HG02759 (cell line): ENCODE measurements at regions not wholly inside any gene's neighbourhood (a gene's known extent, or its start where the extent isn't known, plus 50 kb on each side); places are given as distances from the start of the nearest gene placed in this dataset.
A peak's percentile ranks its signal among the peaks of the same experiment; 100 is the strongest.
"Not testable (repeated sequence)": the region's sequence is repeated elsewhere in the genome, so short reads cannot be mapped to it uniquely, and the experiment has no call there.

Source experiments
- ATAC-seq: cut with Tn5 transposase; IDR thresholded peaks from one replicate; pipeline ENCODE4 v1.9.1; 2021; ENCODE audit warnings: mild to moderate bottlenecking, moderate library complexity; ENCODE audit not compliant: unreplicated experiment

DNA sequence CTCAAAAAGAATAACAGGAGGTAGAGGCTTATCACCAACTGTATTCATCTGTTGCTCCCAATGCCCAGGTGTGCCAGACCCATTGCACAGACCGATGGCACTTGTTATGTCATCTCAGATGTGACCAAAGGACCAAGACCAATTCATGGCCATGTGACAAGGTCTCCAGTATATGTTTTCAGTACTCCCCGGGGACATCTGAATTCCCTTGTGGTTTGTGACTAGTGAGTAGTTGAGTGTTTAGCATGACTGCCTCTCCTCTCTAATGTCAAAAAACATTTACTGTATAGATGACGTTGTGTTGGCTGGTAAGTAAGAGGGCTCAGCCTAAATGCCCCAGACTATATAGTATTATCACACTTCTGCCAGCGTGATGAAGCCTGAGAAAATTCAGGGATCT lies 202.1 kb upstream of the SMIM30 start:
- no peak for ATAC-seq

DNA sequence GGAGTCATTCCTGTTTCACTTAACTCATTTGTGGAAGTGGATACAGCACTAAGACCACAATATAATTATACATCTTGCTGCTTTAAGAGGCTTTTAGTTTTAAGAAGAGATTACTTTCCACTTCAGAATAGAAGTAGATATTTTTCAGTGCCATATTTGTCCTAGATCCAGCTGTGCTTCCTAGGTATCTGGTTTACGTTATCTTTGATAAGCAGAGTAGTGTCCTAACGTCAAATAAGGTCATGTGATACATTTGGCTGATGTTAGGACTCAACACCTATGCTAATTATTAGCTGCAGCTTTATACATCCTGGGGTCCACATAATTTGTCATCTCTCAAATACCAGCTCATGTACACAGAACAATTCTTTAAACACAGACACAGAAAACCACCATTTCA lies 196.2 kb upstream of the SMIM30 start:
- no peak for ATAC-seq

DNA sequence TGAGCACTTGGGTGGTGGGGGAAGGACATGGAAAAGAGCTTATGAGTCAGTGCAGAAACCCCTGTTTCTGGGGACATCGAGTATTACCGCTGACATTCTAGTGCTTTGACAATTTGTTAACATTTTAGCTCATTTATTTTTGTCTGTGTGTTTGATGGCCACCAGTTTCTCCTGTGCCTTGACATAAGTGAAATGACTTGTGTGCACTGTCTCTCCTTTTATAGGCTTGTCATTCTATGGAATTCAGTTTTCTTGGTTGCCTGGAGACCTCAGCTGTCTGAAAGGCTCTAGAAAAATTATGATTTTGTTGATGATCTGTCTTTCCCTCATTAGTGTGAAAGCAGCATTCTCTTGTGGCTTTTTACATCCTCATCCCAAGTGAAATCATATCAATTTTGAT lies 190.0 kb upstream of the SMIM30 start:
- no peak for ATAC-seq

DNA sequence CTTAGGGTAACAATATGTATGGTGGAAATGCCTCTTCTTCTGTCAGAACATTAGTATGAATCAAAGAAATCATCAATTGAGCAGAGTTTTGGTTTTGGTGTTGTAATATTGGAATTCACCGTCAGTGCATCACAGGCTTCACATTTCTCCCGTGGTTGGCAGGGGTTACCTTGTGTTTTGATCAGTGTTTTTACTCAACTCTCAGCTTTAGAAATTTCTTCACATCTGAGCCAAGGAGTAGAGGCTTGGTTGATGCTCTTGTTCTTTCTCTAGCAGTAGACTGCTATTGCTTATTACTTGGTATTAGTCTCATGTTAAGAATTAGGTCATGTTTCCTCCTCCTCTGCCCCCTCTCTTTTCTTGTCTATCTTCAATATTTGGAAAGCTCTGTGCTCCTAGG lies 188.8 kb upstream of the SMIM30 start:
- no peak for ATAC-seq

DNA sequence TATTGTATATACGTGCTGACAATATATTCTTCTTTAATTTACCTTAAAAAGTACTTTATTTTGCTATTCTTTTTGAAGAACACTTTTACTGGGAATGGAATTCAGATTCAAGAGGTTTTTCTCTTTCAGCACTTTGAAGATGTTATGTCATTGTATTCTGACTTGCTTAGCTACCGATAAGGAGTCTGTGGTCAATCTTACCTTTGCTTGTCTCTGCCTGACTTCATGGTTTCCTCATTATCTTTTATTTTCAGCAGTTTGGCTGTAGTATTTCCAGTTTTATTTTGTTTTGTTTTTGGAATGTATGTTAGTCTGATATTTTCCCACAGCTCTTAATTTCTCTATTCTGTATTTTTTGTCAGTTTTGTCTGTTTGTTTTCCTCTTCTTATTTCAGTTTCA lies 187.9 kb upstream of the SMIM30 start:
- no peak for ATAC-seq

DNA sequence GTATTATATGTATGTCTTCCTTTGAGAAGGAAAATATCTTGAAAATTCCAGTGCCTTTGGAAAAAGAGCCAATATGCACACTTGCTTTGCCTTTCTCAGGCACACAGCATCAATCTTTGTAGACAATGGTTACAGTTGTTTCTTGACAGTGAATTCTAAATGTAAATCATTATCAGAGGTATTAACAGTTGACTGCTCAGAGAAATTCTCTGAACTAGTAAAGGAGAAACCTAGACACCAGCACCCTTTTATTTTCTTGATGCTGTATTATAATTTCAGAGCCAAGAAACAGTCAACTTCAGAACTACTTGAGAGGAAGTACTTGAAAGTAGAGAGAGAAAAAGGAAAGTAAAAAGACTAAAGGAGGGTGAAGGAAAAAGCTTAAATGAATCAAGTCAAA lies 185.8 kb upstream of the SMIM30 start:
- no peak for ATAC-seq

DNA sequence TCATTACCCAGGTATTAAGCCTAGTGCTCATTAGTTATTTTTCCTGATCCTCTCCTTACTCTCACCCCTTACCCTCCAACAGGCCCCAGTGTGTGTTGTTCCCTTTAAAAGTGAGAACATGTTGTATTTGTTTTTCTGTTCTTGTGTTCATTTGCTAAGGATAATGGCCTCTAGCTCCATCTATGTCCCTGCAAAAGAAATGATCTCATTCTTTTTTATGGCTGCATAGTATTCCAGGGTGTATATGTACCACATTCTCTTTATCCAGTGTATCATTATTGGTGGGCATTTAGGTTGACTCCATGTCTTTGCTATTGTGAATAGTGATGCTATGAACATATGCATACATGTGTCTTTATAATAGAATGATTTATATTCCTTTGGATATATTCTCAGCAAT lies 185.0 kb upstream of the SMIM30 start:
- ATAC-seq, result not testable (repeated sequence)

DNA sequence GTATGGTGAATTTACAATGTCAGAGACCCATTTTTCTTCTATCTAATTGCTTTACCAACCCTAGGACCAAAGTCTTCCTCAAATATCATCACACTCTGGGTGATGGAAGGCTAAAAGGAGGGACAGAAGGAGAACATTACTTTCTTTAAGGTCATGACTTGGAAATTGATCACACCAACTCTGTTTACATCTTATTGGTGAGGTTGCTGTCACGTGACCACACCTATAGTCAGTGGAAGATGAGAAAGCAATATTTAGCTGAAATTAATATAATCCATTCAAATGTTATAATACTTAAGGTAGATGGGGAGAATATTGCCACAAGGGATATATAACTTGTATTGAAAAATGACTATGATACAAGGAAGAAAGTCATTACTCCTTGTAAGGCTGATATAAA lies 183.6 kb upstream of the SMIM30 start:
- ATAC-seq, result no peak

DNA sequence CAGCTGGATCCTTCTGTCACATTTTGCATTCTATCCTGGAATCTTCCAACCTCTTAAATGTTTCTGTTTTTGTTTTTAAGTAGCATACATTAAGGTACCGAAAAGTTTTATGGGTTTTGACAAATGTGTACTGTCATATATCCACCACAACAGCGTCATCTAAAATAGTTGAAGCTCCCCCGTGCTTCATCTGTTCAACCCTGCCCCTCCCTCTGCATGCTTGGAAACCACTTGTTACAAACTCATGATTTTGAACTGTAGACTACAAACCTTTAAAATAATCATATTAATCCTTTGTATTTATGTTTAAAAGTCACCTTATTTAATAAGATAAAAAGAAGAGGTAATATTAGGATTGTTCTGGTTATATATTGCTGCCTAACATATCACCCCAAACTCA lies 182.8 kb upstream of the SMIM30 start:
- ATAC-seq, result no peak

DNA sequence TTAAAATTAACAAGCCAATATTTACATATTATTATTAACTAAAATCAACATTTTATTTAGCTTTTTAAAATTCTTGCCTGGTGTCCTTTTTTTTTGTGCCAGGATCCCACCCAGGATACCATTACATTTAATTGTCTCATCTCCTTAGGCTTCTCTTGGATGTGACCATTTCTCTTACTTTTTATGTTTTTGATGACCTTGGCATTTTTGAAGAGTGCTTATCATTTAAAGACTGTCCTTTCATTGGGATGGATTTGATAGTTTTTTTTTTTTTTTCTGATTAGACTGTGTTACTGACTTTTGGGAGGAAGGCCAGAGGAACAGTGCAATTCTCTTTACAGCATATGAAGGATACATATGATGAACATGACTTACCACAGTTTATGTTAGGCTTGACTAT lies 181.4 kb upstream of the SMIM30 start:
- ATAC-seq, result no peak

DNA sequence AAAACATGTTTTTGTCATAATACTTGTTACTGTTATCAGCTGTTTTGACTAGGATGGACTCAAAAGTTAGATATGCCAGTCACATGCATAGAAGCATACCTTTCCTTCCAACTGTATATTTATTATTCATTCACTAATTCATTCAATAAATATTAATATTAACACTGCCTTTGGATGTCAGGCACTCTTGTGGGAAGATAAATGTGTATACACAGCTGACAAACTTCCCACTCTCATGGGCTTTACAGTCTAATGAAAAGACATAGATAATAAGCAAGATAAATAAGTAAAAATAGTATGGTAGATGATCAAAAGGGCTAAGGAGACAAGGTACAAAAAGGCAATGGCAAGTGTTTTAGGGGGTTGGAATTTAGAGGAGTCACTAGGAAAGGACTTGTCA lies 180.1 kb upstream of the SMIM30 start:
- no peak for ATAC-seq

DNA sequence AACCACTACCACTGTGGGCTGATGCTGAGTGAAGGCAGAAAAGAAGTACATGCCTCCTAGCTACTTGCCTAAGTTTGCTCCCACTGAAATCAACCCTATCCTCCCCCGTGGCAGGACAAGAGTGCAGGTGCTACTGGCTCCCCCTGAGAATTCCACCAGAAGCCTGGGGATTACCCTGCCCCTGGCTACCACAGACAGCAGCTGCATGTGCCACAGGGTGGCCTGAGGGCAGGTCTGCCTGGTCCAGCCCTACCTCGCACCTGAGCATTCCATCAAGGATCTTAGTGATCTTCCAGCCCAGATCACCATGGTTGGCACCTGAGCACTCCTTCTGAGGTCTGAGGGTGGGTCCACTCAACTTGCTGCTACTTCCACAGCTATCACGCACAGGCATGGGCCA lies 176.4 kb upstream of the SMIM30 start:
- ATAC-seq, result no peak

DNA sequence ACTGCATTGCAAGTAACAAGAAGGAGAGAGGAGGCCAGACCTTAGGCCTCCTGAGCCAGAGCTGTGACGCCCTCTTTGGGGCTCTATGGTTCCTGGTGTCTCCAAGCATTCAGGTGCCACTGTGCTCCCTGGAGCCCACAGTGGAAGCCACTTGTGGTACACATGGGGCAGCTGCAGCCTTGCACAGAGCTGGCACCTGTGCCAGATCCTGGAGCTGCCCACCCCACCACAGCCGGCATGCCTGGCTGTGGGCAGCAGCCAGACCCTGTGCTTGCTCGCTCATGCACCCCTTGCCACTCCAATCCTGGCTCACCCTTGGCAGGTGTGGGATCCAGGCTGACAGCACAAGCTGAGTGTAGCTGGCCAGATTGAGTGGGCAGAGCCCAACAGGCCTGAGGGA lies 173.8 kb upstream of the SMIM30 start:
- no peak for ATAC-seq

DNA sequence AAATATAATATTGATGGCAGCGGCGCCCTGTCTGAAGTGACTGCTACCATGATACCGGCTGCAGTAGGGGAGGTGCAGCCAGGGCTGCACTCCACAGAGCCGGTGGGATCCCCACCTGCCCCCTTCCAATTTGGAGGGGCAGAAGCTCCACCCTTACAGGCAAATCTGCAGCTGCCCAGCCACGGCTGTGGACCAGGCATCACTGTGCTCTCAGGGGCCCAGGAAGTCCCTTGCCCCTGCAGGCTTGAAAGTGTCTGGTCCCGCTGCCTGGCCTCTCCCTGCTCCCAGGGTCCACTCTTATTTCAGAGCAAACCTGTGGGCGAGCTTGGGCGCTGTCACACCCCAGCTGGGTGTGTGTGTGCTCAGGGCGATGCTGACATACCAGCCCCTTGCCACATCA lies 172.7 kb upstream of the SMIM30 start:
- ATAC-seq, result no peak

DNA sequence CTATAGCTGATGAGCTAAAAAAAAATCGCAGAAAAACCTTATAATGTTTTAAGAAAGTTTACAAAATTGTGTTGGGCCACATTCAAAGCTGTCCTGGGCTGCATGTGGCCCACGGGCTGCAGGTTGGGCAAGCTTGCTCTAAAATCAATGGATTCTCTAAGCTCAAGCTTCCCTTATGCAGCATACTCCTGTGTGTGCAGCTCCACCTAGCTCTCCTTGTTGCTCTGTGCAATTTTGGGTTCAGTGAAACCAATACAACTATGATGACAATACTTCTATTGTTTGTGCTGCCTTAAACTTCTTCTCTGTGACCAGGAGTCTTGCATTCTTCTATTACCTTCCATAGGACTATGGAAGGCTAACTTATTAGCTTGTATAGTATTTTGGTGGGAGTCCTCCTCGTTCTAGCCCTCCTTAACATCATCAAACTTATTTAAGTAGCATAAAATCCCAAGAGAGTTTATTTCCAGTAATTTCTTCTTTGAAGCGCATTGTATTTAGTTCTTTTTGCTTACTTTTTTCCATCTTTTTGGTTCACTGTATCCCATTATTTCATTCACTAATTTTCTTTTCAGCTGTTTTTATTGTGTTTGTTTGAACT lies 170.9 kb upstream of the SMIM30 start:
- ATAC-seq, result peak; percentile 59

DNA sequence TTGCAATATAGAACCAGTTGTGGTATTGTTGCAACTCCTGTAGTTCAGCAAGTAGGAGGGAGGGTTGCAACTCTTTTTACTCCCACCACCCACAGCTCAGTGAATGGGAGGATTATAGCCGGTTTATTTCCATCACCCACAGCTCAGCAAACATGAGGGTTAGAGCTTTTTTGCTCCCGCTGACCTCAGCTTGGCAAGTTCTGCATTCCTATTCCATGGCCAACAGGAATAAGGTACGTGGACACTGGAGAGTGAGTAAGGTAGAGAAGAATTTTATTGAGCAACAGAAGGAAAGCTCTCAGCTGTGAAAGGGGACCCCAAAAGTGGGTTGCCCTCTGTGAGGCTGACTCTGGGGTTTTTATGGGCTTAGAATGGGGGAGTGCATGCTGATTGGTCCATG lies 167.1 kb upstream of the SMIM30 start:
- ATAC-seq, result no peak

DNA sequence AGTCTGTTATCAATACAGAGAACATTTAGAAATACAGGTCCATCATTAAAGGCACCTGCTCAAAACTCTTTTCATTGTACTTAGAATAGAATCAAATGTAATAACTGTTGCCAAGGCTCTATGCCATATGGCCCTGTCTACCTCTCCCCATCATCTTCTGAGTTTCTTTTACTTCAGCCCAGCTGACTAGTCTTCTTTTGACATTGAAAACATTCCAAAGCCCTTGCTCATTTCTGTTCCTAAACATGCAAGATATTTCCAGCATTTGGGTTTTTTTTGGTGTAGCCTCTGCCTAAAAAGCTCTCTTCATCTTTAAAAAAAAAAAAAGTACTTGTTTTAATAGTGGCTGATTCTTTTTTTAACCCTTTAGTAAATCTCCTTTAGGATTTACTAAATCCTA lies 165.5 kb upstream of the SMIM30 start:
- ATAC-seq, result no peak

DNA sequence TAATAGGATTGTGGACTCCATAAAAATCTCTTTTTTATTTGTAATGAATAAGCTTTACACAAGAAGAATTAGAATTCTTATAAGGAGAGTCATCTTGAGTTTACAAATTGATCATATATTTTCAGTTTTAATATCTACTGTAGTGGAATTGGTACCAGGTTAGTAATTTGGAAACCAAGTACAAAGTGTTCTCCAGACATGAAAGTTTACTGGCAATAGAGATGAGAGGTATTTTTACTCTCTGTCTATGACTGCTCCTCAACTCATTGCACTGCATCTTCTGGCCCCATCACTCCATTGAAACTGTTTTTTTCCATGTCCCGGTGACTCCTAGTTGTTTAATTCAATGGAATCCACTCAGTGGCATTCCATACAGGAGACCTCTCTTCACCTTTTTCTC lies 164.5 kb upstream of the SMIM30 start:
- ATAC-seq, result no peak

DNA sequence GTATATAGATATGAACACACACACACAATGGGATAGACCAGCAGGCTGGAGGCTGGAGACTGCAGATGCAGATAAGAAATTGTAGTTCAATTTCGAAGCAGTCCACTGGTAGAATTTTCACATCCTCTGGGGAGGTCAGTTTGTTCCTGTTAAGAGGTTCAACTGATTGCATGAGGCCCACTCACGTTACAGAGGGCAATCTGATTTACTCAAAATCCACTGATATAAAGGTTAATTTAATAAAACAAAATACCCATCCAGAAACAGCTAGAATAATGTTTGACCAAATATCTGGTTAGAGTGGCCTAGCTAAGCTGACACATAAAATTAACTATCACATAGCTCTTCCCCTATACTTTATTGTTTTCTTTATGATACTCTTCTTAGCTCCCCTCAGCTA lies 162.9 kb upstream of the SMIM30 start:
- ATAC-seq, result no peak

DNA sequence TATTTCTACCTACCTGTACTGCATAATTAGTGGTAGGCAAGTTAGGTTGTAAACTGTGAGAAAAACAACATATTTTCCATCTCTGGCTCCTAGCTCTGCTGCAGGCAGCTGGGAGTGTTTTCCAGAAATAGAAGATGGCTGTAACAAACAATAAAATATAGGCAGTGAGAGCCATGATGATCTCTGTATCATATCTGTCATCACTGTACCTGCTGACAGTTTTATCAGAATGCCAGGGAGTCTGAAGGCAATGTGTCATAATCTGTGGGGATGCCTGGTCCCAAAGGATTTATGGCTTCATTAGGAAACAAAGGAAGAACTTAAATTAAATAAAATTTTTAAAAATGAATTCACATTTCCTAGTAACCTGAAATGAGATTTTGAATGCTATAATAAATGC lies 160.9 kb upstream of the SMIM30 start:
- ATAC-seq, result no peak

DNA sequence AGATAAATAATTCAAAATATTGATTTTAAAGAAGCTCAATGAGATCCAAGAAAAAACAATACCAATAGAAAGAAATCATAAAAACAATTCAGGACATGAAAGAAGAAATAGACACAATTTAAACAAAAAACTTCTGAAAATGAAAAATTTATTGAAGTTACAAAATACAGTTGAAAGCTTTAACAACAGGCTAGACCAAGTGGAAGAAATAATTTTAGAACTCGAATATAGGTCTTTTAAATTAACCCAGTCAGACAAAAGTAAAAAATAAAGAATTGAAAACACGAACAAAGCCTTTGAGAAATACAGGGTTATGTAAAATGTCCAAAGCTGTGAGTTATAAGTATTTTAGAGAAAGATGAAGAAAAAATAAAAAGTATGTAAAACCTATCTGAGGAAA lies 152.4 kb upstream of the SMIM30 start:
- ATAC-seq, result no peak

DNA sequence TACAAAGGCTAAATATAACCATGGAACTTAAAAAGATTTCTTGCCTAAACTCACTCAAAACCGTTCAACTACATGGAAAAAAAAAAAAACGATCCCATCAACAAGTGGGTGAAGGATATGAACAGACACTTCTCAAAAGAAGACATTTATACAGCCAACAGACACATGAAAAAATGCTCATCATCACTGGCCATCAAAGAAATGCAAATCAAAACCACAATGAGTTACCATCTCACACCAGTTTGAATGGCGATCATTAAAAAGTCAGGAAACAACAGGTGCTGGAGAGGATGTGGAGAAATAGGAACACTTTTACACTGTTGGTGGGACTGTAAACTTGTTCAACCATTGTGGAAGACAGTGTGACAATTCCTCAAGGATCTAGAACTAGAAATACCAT lies 151.2 kb upstream of the SMIM30 start:
- not testable (repeated sequence) for ATAC-seq

DNA sequence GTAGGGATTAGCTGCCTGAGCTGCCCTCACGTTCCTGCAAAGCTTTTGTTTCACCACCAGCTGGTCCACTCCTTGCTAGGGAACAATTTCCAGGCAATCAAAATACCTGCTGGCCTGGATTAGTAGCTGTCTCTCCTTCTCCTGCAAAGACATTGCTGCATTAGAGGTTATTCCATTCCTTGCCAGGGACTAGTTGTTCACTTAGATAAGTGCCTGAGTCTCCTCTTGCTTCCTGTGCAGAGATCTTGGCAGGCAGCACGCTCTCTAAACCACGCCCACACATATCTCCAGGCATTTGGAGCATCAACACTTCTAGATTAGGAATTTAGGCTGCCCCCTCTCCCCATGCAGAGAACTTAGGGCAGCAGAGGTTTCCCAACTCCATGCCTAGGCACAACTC lies 150.4 kb upstream of the SMIM30 start:
- ATAC-seq, result no peak

DNA sequence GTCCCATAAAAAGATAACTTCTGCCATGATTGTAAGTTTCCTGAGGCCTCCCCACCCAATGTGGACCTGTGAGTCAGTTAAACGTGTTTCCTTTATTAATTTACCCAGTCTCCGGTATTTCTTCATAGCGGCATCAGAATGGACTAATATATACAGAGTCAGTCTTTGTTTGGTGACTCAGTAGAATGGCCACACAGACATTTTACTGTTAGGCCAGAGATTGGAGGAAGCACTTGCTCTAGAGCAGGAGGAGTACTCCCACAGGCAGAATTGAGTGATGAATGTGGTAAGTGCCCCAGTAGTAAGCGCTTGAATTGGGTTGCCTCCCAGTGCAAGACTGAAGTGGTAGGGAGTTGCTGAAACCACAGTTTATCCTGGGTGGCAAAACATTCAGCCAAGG lies 149.5 kb upstream of the SMIM30 start:
- no peak for ATAC-seq
